ENCODE measurements at regions not wholly inside any gene's neighbourhood (a gene's known extent, or its start where the extent isn't known, plus 50 kb on each side); places are given as distances from the start of the nearest gene placed in this dataset.

DNA sequence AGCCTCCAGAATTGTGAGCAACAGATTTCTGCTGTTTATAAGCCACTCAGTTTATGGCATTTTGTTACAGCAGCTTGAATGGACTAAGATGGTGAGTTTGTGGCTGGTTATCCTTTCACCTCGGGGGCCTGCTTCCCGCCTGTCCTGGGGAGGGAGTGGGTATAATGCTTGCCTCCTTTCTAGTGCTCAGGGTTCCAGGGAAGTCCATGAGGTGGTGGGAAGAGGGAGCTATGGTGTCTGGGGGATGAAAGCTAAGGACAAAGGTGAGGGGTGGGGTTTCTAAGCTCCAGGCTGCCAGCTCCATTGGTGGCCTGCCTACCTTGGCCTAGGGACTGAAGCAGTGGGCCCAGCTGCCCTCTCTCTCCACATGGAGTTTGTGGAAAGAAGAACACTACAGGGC lies 50.2 kb upstream of the SDK2 start:
- H3K36me3 Mint-ChIP-seq = no peaks in the 10 kb centered on the region
- no peak overlapping the region for H3K27ac Mint-ChIP-seq
- DNase-seq (ENCODE audit: low spot score in 2 of 2) (no peak), ATAC-seq (no peak)
- H3K4me1 Mint-ChIP-seq = no peaks in the 10 kb centered on the region
- H3K4me3 Mint-ChIP-seq = no peak overlapping the region
- H3K9me3 Mint-ChIP-seq = no peaks in the 10 kb centered on the region

DNA sequence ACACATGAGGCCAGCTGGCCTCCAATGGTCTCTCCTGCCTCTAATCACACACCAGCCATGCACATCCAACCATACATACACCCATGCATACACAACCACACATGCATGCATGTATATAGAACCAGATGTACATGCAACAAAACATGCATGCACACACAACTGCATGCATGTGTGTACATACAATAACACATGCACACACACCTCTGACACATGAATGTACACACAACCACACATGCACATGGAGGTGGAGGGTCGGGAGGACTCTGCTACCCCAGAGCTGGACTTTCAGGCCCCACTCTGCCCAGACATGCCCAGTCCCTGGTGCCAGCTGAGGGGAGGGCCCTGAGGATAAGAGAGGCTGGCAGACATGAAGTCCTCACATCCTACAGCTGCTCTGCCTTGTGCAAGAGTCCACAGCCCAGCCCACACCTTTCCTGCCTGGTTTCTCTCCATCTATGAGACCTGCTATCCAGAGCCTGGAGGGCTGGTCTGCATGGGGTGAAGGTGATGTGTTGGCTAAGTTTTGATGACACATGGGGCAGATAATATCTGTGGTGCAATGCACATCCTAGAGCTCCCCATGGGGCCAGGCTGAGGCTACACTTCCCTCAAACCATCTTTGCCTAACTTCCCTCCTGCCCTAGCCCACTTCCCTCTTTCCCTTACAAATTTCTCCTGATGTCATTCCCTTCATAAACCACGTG lies 50.9 kb upstream of the SDK2 start:
- Mint-ChIP-seq H3K27ac (no peak overlapping the region), H3K4me3 (no peak overlapping the region), H3K4me1 (no peaks in the 10 kb centered on the region), H3K36me3 (no peaks in the 10 kb centered on the region), H3K9me3 (no peaks in the 10 kb centered on the region)
- no peak for ATAC-seq
- no peak for DNase-seq (ENCODE audit: low spot score in 2 of 2)

DNA sequence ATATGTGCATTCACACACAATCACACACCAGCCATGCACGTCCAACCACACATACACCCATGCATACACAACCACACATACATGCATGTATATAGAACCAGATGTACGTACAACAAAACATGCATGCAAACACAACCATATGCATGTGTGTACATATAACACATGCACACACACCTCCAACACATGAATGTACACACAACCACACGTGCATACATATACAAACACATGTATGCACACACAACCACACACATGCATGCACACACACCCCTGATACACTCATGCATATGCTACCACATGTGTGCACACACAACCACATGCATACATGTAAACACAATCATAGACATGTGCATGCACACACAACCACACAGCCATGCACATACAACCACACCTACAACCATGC lies 52.0 kb upstream of the SDK2 start:
- no peak for ATAC-seq

DNA sequence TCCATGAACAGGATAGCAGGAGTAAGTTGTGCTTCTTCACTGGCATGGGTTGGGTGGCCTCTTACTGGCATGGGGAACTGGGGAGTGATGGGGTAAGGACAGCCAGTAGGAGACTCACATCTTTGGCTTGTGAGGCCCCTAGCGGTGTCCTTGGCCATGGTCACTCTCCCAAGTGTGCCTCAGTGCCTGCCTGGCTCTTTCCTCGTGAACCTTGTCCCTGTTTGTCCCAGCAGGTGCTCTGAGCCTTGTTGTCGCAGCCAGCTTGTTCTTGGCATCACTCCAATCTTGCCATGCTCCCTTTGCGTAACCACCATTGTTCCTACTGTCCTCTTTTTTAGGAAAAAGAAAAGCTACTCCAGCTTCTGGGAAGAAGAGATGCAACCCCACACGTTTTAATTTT lies 53.6 kb upstream of the SDK2 start:
- Mint-ChIP-seq H3K27ac (no peak overlapping the region), H3K4me3 (no peak overlapping the region), H3K9me3 (no peaks in the 10 kb centered on the region), H3K36me3 (no peaks in the 10 kb centered on the region), H3K4me1 (no peaks in the 10 kb centered on the region)
- ATAC-seq = no peak
- DNase-seq (ENCODE audit: low spot score in 2 of 2) = no peak

More for the DNA sequence above, 52.0 kb upstream of the SDK2 start:
- no peak for DNase-seq (ENCODE audit: low spot score in 2 of 2)
- Mint-ChIP-seq H3K4me1 (no peaks in the 10 kb centered on the region), H3K27ac (no peak overlapping the region), H3K4me3 (no peak overlapping the region), H3K36me3 (no peaks in the 10 kb centered on the region), H3K9me3 (no peaks in the 10 kb centered on the region)

DNA sequence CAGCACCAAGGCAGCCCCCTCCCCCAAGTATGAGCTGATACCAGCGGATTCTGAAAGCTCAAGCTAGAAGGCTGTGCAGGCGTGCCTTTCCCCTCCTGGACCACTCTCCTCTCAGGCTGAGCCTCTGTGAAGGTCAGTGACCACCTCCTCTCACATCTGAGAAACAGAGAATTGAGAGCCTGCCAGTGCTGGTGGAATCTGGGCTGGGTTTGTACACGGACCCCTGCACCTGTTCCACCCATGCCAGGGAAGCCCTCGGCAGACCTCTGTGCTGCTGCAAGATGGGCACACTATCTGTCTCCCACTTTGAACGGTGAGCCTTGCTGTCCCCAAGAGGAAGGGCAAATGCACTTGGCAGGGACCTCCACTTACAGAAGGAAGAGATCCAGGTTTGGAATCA lies 54.7 kb upstream of the SDK2 start:
- Mint-ChIP-seq H3K27ac (no peak overlapping the region), H3K9me3 (no peaks in the 10 kb centered on the region), H3K4me1 (no peaks in the 10 kb centered on the region), H3K36me3 (no peaks in the 10 kb centered on the region), H3K4me3 (no peak overlapping the region)
- ATAC-seq (no peak), DNase-seq (ENCODE audit: low spot score in 2 of 2) (no peak)

DNA sequence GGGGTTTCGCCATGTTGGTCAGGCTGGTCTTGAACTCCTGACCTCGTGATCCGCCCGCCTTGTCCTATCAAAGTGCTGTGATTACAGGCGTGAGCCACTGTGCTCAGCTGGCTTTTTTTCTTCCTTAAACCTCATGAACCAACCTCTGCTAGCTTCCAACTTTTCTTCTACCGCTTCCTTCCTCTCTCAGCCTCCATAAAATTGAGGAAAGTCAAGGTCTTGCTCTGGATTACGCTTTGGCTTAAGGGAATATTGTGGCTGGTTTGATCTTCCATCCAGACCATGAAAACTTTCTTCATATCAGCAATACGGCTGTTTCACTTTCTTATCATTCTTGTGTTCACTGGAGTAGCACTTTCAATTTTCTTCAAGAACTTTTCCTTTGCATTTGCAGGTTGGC lies 57.5 kb upstream of the SDK2 start:
- Mint-ChIP-seq H3K4me3 (no peak overlapping the region), H3K4me1 (no peaks in the 10 kb centered on the region), H3K9me3 (no peaks in the 10 kb centered on the region), H3K27ac (no peak overlapping the region), H3K36me3 (no peaks in the 10 kb centered on the region)
- ATAC-seq (no peak), DNase-seq (ENCODE audit: low spot score in 2 of 2) (no peak)

DNA sequence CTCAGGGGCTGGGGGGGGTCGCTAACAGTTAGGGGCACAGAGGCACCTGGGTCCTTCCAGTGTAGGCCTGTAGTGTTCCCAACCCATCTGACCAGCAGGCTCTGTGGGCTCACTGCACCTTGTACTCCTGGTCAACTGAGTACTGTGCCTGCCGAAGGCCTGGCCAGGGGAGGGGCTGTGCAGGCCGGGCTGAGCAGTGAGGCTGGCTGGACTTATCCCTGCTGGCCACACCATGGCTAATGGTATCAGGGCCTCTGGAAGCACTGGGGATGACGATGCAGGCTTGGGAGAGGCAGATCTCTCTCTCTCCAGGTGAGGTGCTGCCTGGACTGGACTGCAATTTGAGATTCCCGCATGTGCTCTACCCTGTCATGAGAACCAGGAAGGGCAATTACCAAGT lies 58.9 kb upstream of the SDK2 start:
- ATAC-seq (no peak), DNase-seq (ENCODE audit: low spot score in 2 of 2) (no peak)
- Mint-ChIP-seq H3K27ac (no peak overlapping the region), H3K9me3 (peaks cover 6% of the 10 kb centered on the region), H3K4me1 (no peaks in the 10 kb centered on the region), H3K4me3 (no peak overlapping the region), H3K36me3 (no peaks in the 10 kb centered on the region)

DNA sequence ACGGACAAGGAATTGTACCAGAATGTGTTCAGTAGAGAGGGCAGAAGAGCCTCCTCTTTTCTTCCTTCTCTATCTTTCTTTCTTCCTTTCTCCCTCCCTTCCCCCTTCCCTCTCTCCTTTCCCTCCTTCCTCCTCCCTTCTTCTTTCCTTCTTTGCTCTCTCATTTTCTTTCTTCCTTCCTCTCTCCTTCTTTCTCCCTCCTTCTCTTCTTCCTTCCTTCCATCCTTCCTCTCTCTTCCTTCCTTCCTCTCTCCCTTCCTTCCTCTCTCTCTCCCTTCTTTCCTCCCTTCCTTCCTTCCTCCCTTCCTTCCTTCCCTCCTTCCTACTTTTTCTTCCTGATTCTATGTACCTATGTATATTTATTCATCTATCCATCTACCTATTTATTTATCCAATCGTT lies 59.7 kb upstream of the SDK2 start:
- no peak for DNase-seq (ENCODE audit: low spot score in 2 of 2)
- Mint-ChIP-seq H3K27ac (no peak overlapping the region), H3K36me3 (no peaks in the 10 kb centered on the region), H3K9me3 (peaks cover 6% of the 10 kb centered on the region), H3K4me1 (no peaks in the 10 kb centered on the region), H3K4me3 (no peak overlapping the region)
- no peak for ATAC-seq

DNA sequence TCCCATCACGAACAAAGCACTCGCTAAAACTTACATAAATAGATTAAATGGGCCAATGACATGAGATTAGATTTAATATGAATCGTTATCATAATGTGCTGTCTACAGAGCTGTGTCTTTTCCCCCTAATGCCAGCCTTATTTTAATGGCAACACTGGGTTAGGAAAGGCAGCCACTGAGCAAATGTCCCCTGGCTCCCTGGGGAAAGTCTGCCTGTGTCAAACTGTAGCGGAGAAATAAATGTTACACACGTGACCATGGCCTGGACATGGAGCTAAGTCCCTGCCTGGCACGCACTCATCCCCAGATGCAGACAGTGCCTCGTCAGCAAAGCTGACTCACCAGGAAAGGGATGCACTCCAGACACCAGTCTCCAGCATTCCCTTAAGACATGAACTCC lies 61.3 kb upstream of the SDK2 start:
- no peak overlapping the region for H3K4me3 Mint-ChIP-seq
- peaks cover 8% of the 10 kb centered on the region for H3K4me1 Mint-ChIP-seq
- no peaks in the 10 kb centered on the region for H3K36me3 Mint-ChIP-seq
- peaks cover 6% of the 10 kb centered on the region for H3K9me3 Mint-ChIP-seq
- DNase-seq (ENCODE audit: low spot score in 2 of 2) (no peak), ATAC-seq (no peak)
- H3K27ac Mint-ChIP-seq = no peak overlapping the region

DNA sequence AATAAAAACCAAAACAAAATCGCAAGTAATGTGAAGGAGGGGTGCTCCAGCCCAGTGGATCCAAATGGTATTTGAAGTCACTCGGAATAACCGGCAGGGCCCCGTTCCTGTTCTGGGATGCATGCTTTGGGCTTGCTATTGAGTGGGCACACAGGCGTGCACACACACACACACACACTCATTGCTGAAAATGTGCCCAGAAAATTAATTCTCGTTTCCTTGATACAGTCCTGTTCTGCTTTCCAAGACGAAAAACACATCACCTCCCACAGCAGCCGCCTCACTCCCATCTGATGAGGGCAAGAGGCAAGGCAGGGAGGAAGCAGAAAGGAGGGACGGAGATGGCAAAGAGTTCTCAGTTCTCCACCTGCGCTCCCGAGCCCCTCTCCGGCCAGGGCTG lies 62.2 kb upstream of the SDK2 start:
- H3K9me3 Mint-ChIP-seq = peaks cover 6% of the 10 kb centered on the region
- DNase-seq (ENCODE audit: low spot score in 2 of 2) = no peak
- H3K4me1 Mint-ChIP-seq = peaks cover 8% of the 10 kb centered on the region

DNA sequence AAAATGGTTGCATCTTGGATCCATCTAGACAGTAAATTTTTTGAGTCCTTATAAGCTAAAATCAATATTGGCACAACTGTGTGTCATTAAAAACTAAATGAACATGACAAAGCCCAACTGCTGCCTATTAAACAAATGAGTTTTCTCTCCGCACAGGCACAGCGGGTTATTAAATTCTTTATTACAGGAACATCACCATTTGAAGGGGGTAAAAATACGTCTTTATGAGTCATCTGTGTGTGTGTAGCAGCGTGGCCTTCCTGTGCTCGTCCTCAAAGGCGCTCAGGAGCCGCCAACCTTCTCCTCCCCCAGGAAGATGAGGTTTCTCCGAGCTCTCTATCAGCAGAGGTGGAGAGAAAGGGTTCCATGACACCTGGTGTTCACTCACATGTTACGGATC lies 62.6 kb upstream of the SDK2 start:
- Mint-ChIP-seq H3K4me3 (no peak overlapping the region), H3K27ac (no peak overlapping the region), H3K4me1 (peaks cover 8% of the 10 kb centered on the region), H3K9me3 (peaks cover 6% of the 10 kb centered on the region), H3K36me3 (no peaks in the 10 kb centered on the region)
- DNase-seq (ENCODE audit: low spot score in 2 of 2) (no peak), ATAC-seq (no peak)

More for the DNA sequence above, 62.2 kb upstream of the SDK2 start:
- no peak overlapping the region for H3K27ac Mint-ChIP-seq
- no peaks in the 10 kb centered on the region for H3K36me3 Mint-ChIP-seq
- ATAC-seq = no peak
- no peak overlapping the region for H3K4me3 Mint-ChIP-seq

DNA sequence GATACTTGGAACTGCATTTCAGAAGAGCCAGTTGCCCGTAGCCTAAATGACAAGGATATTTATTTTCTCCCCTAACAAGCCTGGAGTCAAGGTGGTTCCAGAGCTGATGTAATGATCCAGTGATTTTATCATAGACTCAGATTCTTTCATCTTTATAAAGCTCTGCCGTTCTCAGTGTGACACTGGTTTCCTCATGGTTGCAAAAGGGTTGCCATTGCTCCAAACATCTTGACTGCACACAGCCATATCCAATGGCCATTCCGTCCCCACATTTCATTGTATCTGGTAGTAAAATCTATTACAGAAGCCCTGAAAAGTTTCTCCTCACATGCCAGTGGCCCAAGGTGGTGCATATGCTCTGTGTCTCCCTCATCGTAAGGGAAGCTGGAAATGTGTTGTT lies 63.1 kb upstream of the SDK2 start:
- Mint-ChIP-seq H3K4me1 (peaks cover 8% of the 10 kb centered on the region), H3K4me3 (no peak overlapping the region), H3K9me3 (peaks cover 6% of the 10 kb centered on the region), H3K27ac (no peak overlapping the region), H3K36me3 (no peaks in the 10 kb centered on the region)
- no peak for ATAC-seq
- no peak for DNase-seq (ENCODE audit: low spot score in 2 of 2)

DNA sequence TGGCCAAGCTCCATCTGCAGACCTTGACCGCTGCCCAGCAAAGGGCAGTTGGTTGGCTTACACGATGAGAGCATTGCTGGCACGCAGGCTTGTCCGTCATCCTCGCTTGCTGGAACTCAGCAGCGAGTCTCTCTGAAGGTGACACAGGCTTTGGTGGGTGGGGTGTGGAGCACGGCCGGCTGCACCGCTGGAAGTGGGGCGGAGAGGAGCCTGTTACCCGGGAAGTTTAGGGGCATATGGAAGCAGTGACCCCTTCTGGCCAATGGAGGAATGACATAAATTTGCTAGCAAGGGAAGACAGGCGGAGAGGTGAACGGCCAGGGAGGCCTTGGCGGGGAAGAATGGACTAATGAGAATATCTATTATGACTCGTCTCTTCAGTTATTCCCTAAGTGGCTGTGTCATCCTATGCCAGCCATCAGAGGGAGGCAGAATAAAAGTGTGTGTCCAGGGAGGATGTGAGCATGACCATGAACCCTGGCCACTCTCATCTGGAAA lies 65.9 kb upstream of the SDK2 start:
- H3K36me3 Mint-ChIP-seq = no peaks in the 10 kb centered on the region
- ATAC-seq (peak; percentile 48), DNase-seq (ENCODE audit: low spot score in 2 of 2) (peak; percentile 41 to 80)
- H3K9me3 Mint-ChIP-seq = peaks cover 6% of the 10 kb centered on the region
- H3K27ac Mint-ChIP-seq = no peak overlapping the region
- H3K4me3 Mint-ChIP-seq = no peak overlapping the region
- peaks cover 8% of the 10 kb centered on the region for H3K4me1 Mint-ChIP-seq

DNA sequence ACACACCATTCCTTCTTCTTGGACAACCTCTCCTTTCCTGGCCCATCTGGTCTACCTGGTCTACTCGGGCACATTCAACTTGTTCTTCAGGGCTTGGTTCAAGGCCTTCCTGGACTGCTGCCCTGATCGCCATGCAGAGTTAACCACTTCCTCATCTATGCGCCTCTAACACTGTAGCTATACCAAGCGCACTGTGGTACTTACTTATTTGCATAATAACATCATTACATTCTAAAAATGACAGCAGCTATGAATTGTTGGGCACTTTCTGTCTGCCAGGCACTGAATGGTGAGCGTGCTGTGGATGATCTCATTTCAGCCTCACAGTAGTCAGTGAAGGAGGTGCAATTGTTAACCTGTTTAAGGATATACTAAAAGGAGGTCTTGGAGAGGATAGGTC lies 66.9 kb upstream of the SDK2 start:
- peaks cover 8% of the 10 kb centered on the region for H3K4me1 Mint-ChIP-seq
- DNase-seq (ENCODE audit: low spot score in 2 of 2) (no peak), ATAC-seq (peak; percentile 44)
- no peaks in the 10 kb centered on the region for H3K36me3 Mint-ChIP-seq
- peaks cover 6% of the 10 kb centered on the region for H3K9me3 Mint-ChIP-seq
- no peak overlapping the region for H3K27ac Mint-ChIP-seq
- no peak overlapping the region for H3K4me3 Mint-ChIP-seq

DNA sequence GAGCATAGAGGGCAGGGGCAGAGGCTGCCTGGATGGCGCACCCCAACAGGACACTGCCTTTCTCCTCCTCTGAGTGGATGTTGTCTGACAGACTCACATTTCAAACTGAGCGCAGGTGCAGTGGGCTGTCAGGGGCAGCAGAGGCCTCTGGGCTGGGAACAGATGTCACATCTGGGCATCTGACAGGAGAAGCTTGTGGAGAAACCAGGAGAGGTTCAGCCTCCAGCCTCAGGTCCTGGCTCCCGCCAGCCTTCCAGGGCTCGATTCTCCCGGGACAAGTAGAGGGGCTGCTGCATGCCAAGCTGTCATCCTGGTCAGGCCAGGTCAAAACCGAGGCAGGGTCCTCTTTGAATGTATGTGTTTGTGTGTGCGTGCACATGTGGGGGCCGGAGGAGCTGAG lies 67.7 kb upstream of the SDK2 start:
- no peak overlapping the region for H3K4me3 Mint-ChIP-seq
- ATAC-seq (no peak), DNase-seq (ENCODE audit: low spot score in 2 of 2) (no peak)
- no peak overlapping the region for H3K27ac Mint-ChIP-seq
- peaks cover 8% of the 10 kb centered on the region for H3K4me1 Mint-ChIP-seq
- peaks cover 6% of the 10 kb centered on the region for H3K9me3 Mint-ChIP-seq
- H3K36me3 Mint-ChIP-seq = no peaks in the 10 kb centered on the region

DNA sequence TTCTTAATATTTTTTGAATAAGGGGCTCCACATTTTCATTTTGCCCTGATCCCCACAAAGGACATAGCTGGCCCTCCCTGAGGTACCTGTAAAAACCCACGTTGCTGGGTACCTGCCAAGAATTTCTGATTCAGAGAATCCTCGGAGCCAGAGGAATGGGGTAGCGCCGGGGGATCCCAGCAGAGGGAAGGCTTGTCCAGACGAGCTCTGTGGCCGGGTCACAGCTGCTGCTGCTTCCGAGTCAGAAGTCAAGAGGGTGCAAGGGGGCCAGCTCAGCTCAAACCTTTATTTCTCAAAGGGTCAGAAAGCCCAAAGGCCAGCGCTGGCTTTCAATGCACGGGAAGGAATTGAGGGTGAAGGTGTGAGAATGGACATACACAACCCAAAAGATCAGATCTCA lies 68.9 kb upstream of the SDK2 start:
- no peaks in the 10 kb centered on the region for H3K36me3 Mint-ChIP-seq
- no peaks in the 10 kb centered on the region for H3K9me3 Mint-ChIP-seq
- H3K4me1 Mint-ChIP-seq = peaks cover 8% of the 10 kb centered on the region
- DNase-seq (ENCODE audit: low spot score in 2 of 2) (no peak), ATAC-seq (no peak)
- H3K4me3 Mint-ChIP-seq = no peak overlapping the region
- no peak overlapping the region for H3K27ac Mint-ChIP-seq

DNA sequence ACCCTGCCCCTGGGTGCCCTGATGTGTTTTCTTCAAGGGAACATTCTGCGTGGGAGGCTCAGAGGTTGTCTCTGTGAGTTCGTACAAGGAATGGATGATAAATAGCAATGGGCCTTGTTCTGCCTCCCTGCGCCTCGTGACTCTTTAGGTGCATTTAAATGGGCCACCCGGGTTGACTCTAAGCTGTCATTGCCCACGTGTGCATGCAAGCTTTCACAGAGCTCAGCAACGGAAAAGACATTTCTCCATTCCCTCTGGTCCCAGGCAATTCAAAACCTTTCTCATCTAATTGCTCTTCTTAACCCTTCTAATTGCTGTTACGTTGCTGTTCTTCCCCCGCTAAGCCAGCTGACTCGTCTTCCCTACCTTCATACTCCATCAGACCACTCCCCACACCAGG lies 71.5 kb upstream of the SDK2 start:
- DNase-seq (ENCODE audit: low spot score in 2 of 2) (no peak), ATAC-seq (no peak)

More for the DNA sequence above, 71.5 kb upstream of the SDK2 start:
- peaks cover 10% of the 10 kb centered on the region for H3K4me1 Mint-ChIP-seq
- H3K36me3 Mint-ChIP-seq = no peaks in the 10 kb centered on the region
- H3K27ac Mint-ChIP-seq = no peak overlapping the region
- H3K9me3 Mint-ChIP-seq = no peaks in the 10 kb centered on the region
- no peak overlapping the region for H3K4me3 Mint-ChIP-seq
